CD14-positive monocyte (primary cell): ENCODE measurements at regions not wholly inside any gene's neighbourhood (a gene's known extent, or its start where the extent isn't known, plus 50 kb on each side); places are given as distances from the start of the nearest gene placed in this dataset.

Experiments
- DNase-seq, 3 donors: peaks; one replicate each; pipeline ENCODE4 v3.0.0-alpha.2; 2011 to 2022
- H2AFZ ChIP-seq: 2 replicates; pipeline ENCODE4 v1.6.0; 2012; ENCODE audit warnings: mild to moderate bottlenecking, low read depth, low read length, inconsistent platforms; ENCODE audit not compliant: insufficient read depth, poor library complexity, severe bottlenecking
- H3K27ac ChIP-seq, 2 donors: 1 replicate in 1 of 2; 2 replicates in 1 of 2; pipeline ENCODE4 v1.5.1; 2012 to 2013; ENCODE audit warnings: low read length in 2 of 2, control low read depth in 1 of 2, inconsistent platforms in 1 of 2, low read depth in 1 of 2, mild to moderate bottlenecking in 1 of 2
- H3K27me3 ChIP-seq, 2 donors: one replicate each; pipeline versions ENCODE4 v1.6.0 to v1.6.1; 2011 to 2013; ENCODE audit warnings: low read length in 2 of 2; ENCODE audit not compliant: control insufficient read depth in 2 of 2, insufficient read depth in 2 of 2
- H3K36me3 ChIP-seq, 2 donors: replicated peaks in 1 of 2; 1 replicate in 1 of 2; 2 replicates in 1 of 2; pipeline versions ENCODE4 v1.5.1 to v1.6.1; 2012 to 2013; ENCODE audit warnings: low read length in 2 of 2, control low read depth in 1 of 2, inconsistent platforms in 1 of 2, mild to moderate bottlenecking in 1 of 2; ENCODE audit not compliant: insufficient read depth in 2 of 2, control insufficient read depth in 1 of 2
- H3K4me1 ChIP-seq, 2 donors: 1 replicate in 1 of 2; 2 replicates in 1 of 2; pipeline versions ENCODE4 v1.5.1 to v1.6.1; 2012 to 2013; ENCODE audit warnings: low read length in 2 of 2, control low read depth in 1 of 2, inconsistent platforms in 1 of 2, mild to moderate bottlenecking in 1 of 2, moderate library complexity in 1 of 2; ENCODE audit not compliant: insufficient read depth in 2 of 2, control insufficient read depth in 1 of 2
- H3K4me2 ChIP-seq: replicated peaks from 2 replicates; pipeline ENCODE3; 2012; ENCODE audit warnings: low read length, moderate library complexity, mild to moderate bottlenecking; ENCODE audit not compliant: poor library complexity, severe bottlenecking; ENCODE audit errors: extremely low read depth
- H3K4me3 ChIP-seq, 3 experiments: fragments of 200-600 bp in 1 of 3; sonication (generic) in 1 of 3; replicated peaks in 1 of 3; 1 replicate in 2 of 3; 2 replicates in 1 of 3; pipeline ENCODE4 v1.5.1; 2011 to 2013; ENCODE audit warnings: low read length in 3 of 3, mild to moderate bottlenecking in 3 of 3, control low read depth in 2 of 3, low read depth in 2 of 3, inconsistent platforms in 1 of 3, moderate library complexity in 1 of 3
- H3K79me2 ChIP-seq: 2 replicates; pipeline ENCODE4 v1.6.0; 2012; ENCODE audit warnings: mild to moderate bottlenecking, control low read depth, inconsistent platforms, low read length, moderate library complexity; ENCODE audit not compliant: insufficient read depth
- H3K9ac ChIP-seq: 2 replicates; pipeline ENCODE4 v1.6.0; 2017; ENCODE audit warnings: low read length, mild to moderate bottlenecking; ENCODE audit not compliant: insufficient read depth, poor library complexity, severe bottlenecking
- H3K9me3 ChIP-seq, 2 donors: replicated peaks in 1 of 2; 1 replicate in 1 of 2; 2 replicates in 1 of 2; pipeline versions ENCODE4 v1.5.1 to v1.6.1; 2012 to 2013; ENCODE audit warnings: low read length in 2 of 2, control low read depth in 1 of 2; ENCODE audit not compliant: control insufficient read depth in 1 of 2, insufficient read depth in 1 of 2
- H4K20me1 ChIP-seq: 2 replicates; pipeline ENCODE4 v1.6.0; 2012; ENCODE audit warnings: mild to moderate bottlenecking, low read length, control low read depth, moderate library complexity; ENCODE audit not compliant: insufficient read depth
- H3K27ac Mint-ChIP-seq, 7 donors: one replicate each; pipeline ENCODE4 v1.8.0; 2020; ENCODE audit warnings: mild to moderate bottlenecking in 7 of 7, mixed read lengths in 7 of 7, moderate library complexity in 6 of 7, inconsistent platforms in 2 of 7
- H3K27me3 Mint-ChIP-seq, 3 donors: one replicate each; pipeline ENCODE4 v1.8.0; 2021 to 2022; ENCODE audit warnings: low read depth in 3 of 3, mild to moderate bottlenecking in 3 of 3, mixed read lengths in 3 of 3, moderate library complexity in 3 of 3, inconsistent platforms in 1 of 3
- H3K36me3 Mint-ChIP-seq, 2 donors: one replicate each; pipeline ENCODE4 v1.8.0; 2020; ENCODE audit warnings: mixed read lengths in 2 of 2, inconsistent platforms in 1 of 2, mild to moderate bottlenecking in 1 of 2
- H3K4me1 Mint-ChIP-seq: one replicate; pipeline ENCODE4 v1.8.0; 2020; ENCODE audit warnings: mild to moderate bottlenecking, mixed read lengths
- H3K4me3 Mint-ChIP-seq, 2 donors: one replicate each; pipeline ENCODE4 v1.8.0; 2020; ENCODE audit warnings: mild to moderate bottlenecking in 2 of 2, mixed read lengths in 2 of 2, moderate library complexity in 1 of 2
- H3K9me3 Mint-ChIP-seq, 7 donors: one replicate each; pipeline ENCODE4 v1.8.0; 2020 to 2022; ENCODE audit warnings: mixed read lengths in 7 of 7, mild to moderate bottlenecking in 6 of 7, moderate library complexity in 6 of 7, inconsistent platforms in 2 of 7
- WGBS: methylation state at CpG from one replicate; pipeline ENCODE4 v1.1.5; 2013; ENCODE audit warnings: missing lambda C conversion rate; ENCODE audit not compliant: insufficient coverage; 5-methylcytosine and 5-hydroxymethylcytosine counted together
- intact Hi-C, 2 donors: fragments of 100-400 bp; cut with micrococcal nuclease; formaldehyde crosslinking; loops; one replicate each; pipeline versions ENCODE4 v1.15.0 to v1.15.1; 2023
- TF ChIP-seq, protein P1 (sequence below): fragments of 200-600 bp; IDR thresholded peaks from one replicate; pipeline ENCODE4 v1.8.0; 2022; ENCODE audit warnings: antibody characterized with exemption, mild to moderate bottlenecking

DNA sequence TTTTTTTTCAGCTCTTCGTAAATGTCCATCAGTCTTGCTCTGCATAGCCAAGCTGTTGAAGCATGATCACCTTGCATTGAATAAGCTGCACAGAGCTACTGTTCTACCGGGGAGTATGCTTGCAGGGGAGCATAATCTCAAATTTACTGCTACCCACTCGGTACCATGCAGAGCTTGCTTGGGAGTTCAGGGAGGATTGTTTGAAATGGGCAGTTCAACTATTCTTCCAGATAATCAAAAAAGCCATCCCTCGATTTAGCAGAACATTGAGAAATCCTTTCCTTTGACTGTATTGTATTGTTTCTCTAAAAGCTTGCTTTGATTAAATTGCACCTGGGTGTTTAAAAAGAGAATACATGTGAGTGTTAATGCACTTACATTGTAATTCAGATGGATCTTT is 332.6 kb downstream of the UTRN start:
- WGBS: 100% methylated on average over 1 of the region's 4 CpGs
- no peak overlapping the region for H3K4me3 Mint-ChIP-seq
- TF ChIP-seq, protein P1, sequence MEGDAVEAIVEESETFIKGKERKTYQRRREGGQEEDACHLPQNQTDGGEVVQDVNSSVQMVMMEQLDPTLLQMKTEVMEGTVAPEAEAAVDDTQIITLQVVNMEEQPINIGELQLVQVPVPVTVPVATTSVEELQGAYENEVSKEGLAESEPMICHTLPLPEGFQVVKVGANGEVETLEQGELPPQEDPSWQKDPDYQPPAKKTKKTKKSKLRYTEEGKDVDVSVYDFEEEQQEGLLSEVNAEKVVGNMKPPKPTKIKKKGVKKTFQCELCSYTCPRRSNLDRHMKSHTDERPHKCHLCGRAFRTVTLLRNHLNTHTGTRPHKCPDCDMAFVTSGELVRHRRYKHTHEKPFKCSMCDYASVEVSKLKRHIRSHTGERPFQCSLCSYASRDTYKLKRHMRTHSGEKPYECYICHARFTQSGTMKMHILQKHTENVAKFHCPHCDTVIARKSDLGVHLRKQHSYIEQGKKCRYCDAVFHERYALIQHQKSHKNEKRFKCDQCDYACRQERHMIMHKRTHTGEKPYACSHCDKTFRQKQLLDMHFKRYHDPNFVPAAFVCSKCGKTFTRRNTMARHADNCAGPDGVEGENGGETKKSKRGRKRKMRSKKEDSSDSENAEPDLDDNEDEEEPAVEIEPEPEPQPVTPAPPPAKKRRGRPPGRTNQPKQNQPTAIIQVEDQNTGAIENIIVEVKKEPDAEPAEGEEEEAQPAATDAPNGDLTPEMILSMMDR: no peak
- Histone ChIP-seq H3K79me2 (peaks cover 3% of the 10 kb centered on the region), H3K4me1 (peaks cover 0 to 2% of the 10 kb centered on the region in 2 donors), H3K9me3 (no peaks in the 10 kb centered on the region), H3K9ac (no peak overlapping the region), H3K4me2 (no peak overlapping the region), H3K27me3 (no peaks in the 10 kb centered on the region), H3K36me3 (no peaks in the 10 kb centered on the region), H4K20me1 (no peaks in the 10 kb centered on the region), H3K4me3 (no peak overlapping the region), H3K27ac (no peak overlapping the region), H2AFZ (no peak overlapping the region)
- H3K36me3 Mint-ChIP-seq: peaks cover 11% of the 10 kb centered on the region in 2 donors
- peaks cover 0 to 2% (median 0%) of the 10 kb centered on the region in 7 donors for H3K9me3 Mint-ChIP-seq
- peaks cover 5% of the 10 kb centered on the region for H3K4me1 Mint-ChIP-seq
- intact Hi-C loops: no loop called here
- H3K27ac Mint-ChIP-seq: no peak overlapping the region
- DNase-seq: no peak
- H3K27me3 Mint-ChIP-seq: no peaks in the 10 kb centered on the region

GRCh38 chr6:144619966-144620365 is 334.8 kb downstream of the UTRN start:
- TF ChIP-seq, protein P1: no peak
- Mint-ChIP-seq H3K4me3 (no peak overlapping the region), H3K4me1 (peaks cover 11% of the 10 kb centered on the region), H3K36me3 (peaks cover 8 to 9% of the 10 kb centered on the region in 2 donors), H3K27ac (no peak overlapping the region), H3K9me3 (peaks cover 0 to 2% (median 0%) of the 10 kb centered on the region in 7 donors), H3K27me3 (no peaks in the 10 kb centered on the region)
- Histone ChIP-seq H3K36me3 (no peaks in the 10 kb centered on the region), H3K79me2 (peaks cover 3% of the 10 kb centered on the region), H3K4me2 (no peak overlapping the region), H2AFZ (no peak overlapping the region), H3K27me3 (no peaks in the 10 kb centered on the region), H3K9ac (no peak overlapping the region), H3K4me3 (no peak overlapping the region), H3K4me1 (peaks cover 0 to 2% of the 10 kb centered on the region in 2 donors), H3K9me3 (no peaks in the 10 kb centered on the region), H3K27ac (no peak overlapping the region), H4K20me1 (no peaks in the 10 kb centered on the region)
- WGBS: no CpG with 5 or more reads among the region's 2 CpGs
- no peak for DNase-seq
- intact Hi-C loops: no loop called here
